H9 (cell line): ENCODE measurements at regions not wholly inside any gene's neighbourhood (a gene's known extent, or its start where the extent isn't known, plus 50 kb on each side); places are given as distances from the start of the nearest gene placed in this dataset.

Experiments used
- DNase-seq: peaks from one replicate; pipeline ENCODE4 v3.0.0-alpha.2; 2017
- H2AFZ ChIP-seq: one replicate; pipeline ENCODE4 v1.6.1; 2013; ENCODE audit warnings: mild to moderate bottlenecking, low read length, control low read depth, moderate library complexity
- H2AK5ac ChIP-seq: 2 replicates; pipeline ENCODE4 v1.6.1; 2013; ENCODE audit warnings: low read length, control low read depth, mixed read lengths; ENCODE audit not compliant: insufficient read length
- H2BK120ac ChIP-seq: one replicate; pipeline ENCODE4 v1.6.1; 2013; ENCODE audit warnings: low read depth, mild to moderate bottlenecking, low read length, control low read depth, inconsistent platforms; ENCODE audit not compliant: poor library complexity, severe bottlenecking
- H2BK12ac ChIP-seq: 2 replicates; pipeline ENCODE4 v1.6.1; 2013; ENCODE audit warnings: low read length, control low read depth, mixed read lengths, low read depth; ENCODE audit not compliant: insufficient read length
- H2BK15ac ChIP-seq: 2 replicates; pipeline ENCODE4 v1.6.1; 2013; ENCODE audit warnings: low read depth, low read length, control low read depth
- H2BK20ac ChIP-seq: one replicate; pipeline ENCODE4 v1.6.1; 2013; ENCODE audit warnings: low read depth, mild to moderate bottlenecking, low read length, control low read depth, inconsistent platforms; ENCODE audit not compliant: poor library complexity, severe bottlenecking
- H2BK5ac ChIP-seq: 2 replicates; pipeline ENCODE4 v1.6.1; 2013; ENCODE audit warnings: low read length, control low read depth, mixed read lengths; ENCODE audit not compliant: insufficient read length
- H3K14ac ChIP-seq: 2 replicates; pipeline ENCODE4 v1.6.1; 2013; ENCODE audit warnings: low read length, control low read depth; ENCODE audit not compliant: insufficient read depth
- H3K18ac ChIP-seq: 2 replicates; pipeline ENCODE4 v1.6.1; 2013; ENCODE audit warnings: low read depth, mild to moderate bottlenecking, mixed read lengths, low read length, control low read depth; ENCODE audit not compliant: insufficient read length
- H3K23ac ChIP-seq: 2 replicates; pipeline ENCODE4 v1.6.1; 2013; ENCODE audit warnings: low read length, control low read depth, mixed read lengths, low read depth; ENCODE audit not compliant: insufficient read length
- H3K23me2 ChIP-seq: 2 replicates; pipeline ENCODE4 v1.6.1; 2013; ENCODE audit warnings: low read depth, mild to moderate bottlenecking, mixed read lengths, low read length, control low read depth; ENCODE audit not compliant: insufficient read length, poor library complexity, severe bottlenecking
- H3K27ac ChIP-seq: 2 replicates; pipeline ENCODE4 v1.5.1; 2013; ENCODE audit warnings: low read length, control low read depth, mixed read lengths, low read depth; ENCODE audit not compliant: insufficient read length
- H3K27me3 ChIP-seq: 2 replicates; pipeline ENCODE4 v1.6.1; 2013; ENCODE audit warnings: low read length, control low read depth, inconsistent platforms; ENCODE audit not compliant: insufficient read depth
- H3K4ac ChIP-seq: 2 replicates; pipeline ENCODE4 v1.6.1; 2013; ENCODE audit warnings: low read depth, mild to moderate bottlenecking, control low read depth, inconsistent platforms, low read length, moderate library complexity
- H3K4me1 ChIP-seq: 2 replicates; pipeline ENCODE4 v1.6.1; 2013; ENCODE audit warnings: low read length, control low read depth, inconsistent platforms; ENCODE audit not compliant: insufficient read depth
- H3K4me2 ChIP-seq: 2 replicates; pipeline ENCODE4 v1.6.1; 2013; ENCODE audit warnings: low read length, control low read depth, mixed read lengths; ENCODE audit not compliant: insufficient read length, insufficient read depth
- H3K56ac ChIP-seq: 2 replicates; pipeline ENCODE4 v1.6.1; 2013; ENCODE audit warnings: low read depth, mild to moderate bottlenecking, mixed read lengths, low read length, control low read depth; ENCODE audit not compliant: insufficient read length
- H3K79me1 ChIP-seq: 2 replicates; pipeline ENCODE4 v1.6.1; 2013; ENCODE audit warnings: low read depth, mild to moderate bottlenecking, moderate library complexity, low read length, control low read depth, inconsistent platforms; ENCODE audit not compliant: insufficient read depth, poor library complexity, severe bottlenecking
- H3K79me2 ChIP-seq: 2 replicates; pipeline ENCODE4 v1.6.1; 2013; ENCODE audit warnings: low read length, control low read depth, inconsistent platforms; ENCODE audit not compliant: insufficient read depth
- H3K9ac ChIP-seq: 2 replicates; pipeline ENCODE4 v1.6.1; 2013; ENCODE audit warnings: low read length, control low read depth, mixed read lengths; ENCODE audit not compliant: insufficient read length; ENCODE audit errors: extremely low read depth
- H3K9me3 ChIP-seq: one replicate; pipeline ENCODE4 v1.6.1; 2013; ENCODE audit warnings: low read depth, low read length, inconsistent platforms; ENCODE audit not compliant: control insufficient read depth
- H3T11ph ChIP-seq: one replicate; pipeline ENCODE4 v1.6.1; 2013; ENCODE audit warnings: mild to moderate bottlenecking, low read length, control low read depth, inconsistent platforms
- H4K20me1 ChIP-seq: one replicate; pipeline ENCODE4 v1.6.1; 2013; ENCODE audit not compliant: control insufficient read depth, insufficient read length, insufficient read depth
- H4K5ac ChIP-seq: 2 replicates; pipeline ENCODE4 v1.6.1; 2013; ENCODE audit warnings: low read depth, mild to moderate bottlenecking, mixed read lengths, low read length, control low read depth; ENCODE audit not compliant: insufficient read length
- H4K8ac ChIP-seq: replicated peaks from 2 replicates; pipeline ENCODE4 v1.6.1; 2013; ENCODE audit warnings: low read length, control low read depth, mixed read lengths, low read depth; ENCODE audit not compliant: insufficient read length
- H4K91ac ChIP-seq: 2 replicates; pipeline ENCODE4 v1.6.1; 2013; ENCODE audit warnings: low read depth, mild to moderate bottlenecking, moderate library complexity, mixed read lengths, low read length, control low read depth; ENCODE audit not compliant: insufficient read length
- H3K27ac Mint-ChIP-seq, 3 experiments: 2 replicates in 2 of 3; 3 replicates in 1 of 3; pipeline ENCODE4 v1.8.0; 2020 to 2021; ENCODE audit warnings: mixed read lengths in 3 of 3, mild to moderate bottlenecking in 1 of 3, moderate library complexity in 1 of 3
- H3K27me3 Mint-ChIP-seq: 2 replicates; pipeline ENCODE4 v1.8.0; 2021; ENCODE audit warnings: low read depth, mild to moderate bottlenecking, moderate library complexity, mixed read lengths
- H3K36me3 Mint-ChIP-seq, 3 experiments: 2 replicates in 2 of 3; 3 replicates in 1 of 3; pipeline ENCODE4 v1.8.0; 2020 to 2021; ENCODE audit warnings: low read depth in 3 of 3, mixed read lengths in 3 of 3; ENCODE audit not compliant: insufficient read depth in 1 of 3
- H3K4me1 Mint-ChIP-seq, 2 experiments: 2 replicates each; pipeline ENCODE4 v1.8.0; 2020; ENCODE audit warnings: mixed read lengths in 2 of 2
- H3K4me3 Mint-ChIP-seq, 2 experiments: 2 replicates in 1 of 2; 3 replicates in 1 of 2; pipeline ENCODE4 v1.8.0; 2020 to 2021; ENCODE audit warnings: mild to moderate bottlenecking in 2 of 2, mixed read lengths in 2 of 2, moderate library complexity in 1 of 2
- H3K9me3 Mint-ChIP-seq, 2 experiments: 2 replicates in 1 of 2; 3 replicates in 1 of 2; pipeline ENCODE4 v1.8.0; 2020; ENCODE audit warnings: mild to moderate bottlenecking in 2 of 2, mixed read lengths in 2 of 2, moderate library complexity in 1 of 2
- WGBS: extraction: QIAGEN DNeasy Blood & Tissue Kit; methylation state at CpG from one replicate; pipeline ENCODE4 v1.1.7; 2013; ENCODE audit warnings: missing lambda C conversion rate, low lambda C conversion rate, mixed read lengths; ENCODE audit not compliant: insufficient read length; ENCODE audit errors: extremely low coverage; 5-methylcytosine and 5-hydroxymethylcytosine counted together
- TF ChIP-seq, protein P1 (sequence below): fragments of 200-600 bp; sonication (generic); conservative IDR thresholded peaks from 3 replicates; pipeline ENCODE4 v1.8.0; 2021; ENCODE audit warnings: antibody characterized with exemption, mild to moderate bottlenecking

DNA sequence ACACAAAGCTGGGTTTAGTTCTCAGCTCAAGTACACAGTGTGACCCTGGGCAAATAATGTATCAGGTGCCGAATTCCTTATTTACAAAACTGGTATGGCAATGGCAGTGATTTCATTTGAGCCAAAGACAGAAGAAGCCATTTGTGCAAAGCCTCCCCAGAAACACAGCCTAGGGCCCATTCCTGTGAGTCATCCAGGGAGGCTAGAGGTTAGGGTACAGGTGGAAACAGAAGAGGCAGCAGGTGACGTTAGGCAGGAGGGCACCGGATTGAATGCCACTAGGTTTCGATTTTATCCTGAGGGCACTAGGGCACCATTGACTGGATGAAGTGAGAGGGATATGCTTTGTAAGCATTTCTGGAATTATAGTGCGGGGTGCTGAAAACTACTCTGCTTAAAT lies 766.9 kb upstream of the NR2F2 start:
- Histone ChIP-seq H3K27me3 (no peaks in the 10 kb centered on the region), H2BK120ac (no peak overlapping the region), H3T11ph (no peak overlapping the region), H3K9ac (no peak overlapping the region), H4K20me1 (no peaks in the 10 kb centered on the region), H3K79me1 (no peaks in the 10 kb centered on the region), H2BK5ac (no peak overlapping the region), H3K79me2 (no peaks in the 10 kb centered on the region), H3K9me3 (no peaks in the 10 kb centered on the region), H3K23ac (no peak overlapping the region), H3K27ac (no peak overlapping the region), H3K14ac (no peak overlapping the region), H2AFZ (no peak overlapping the region), H3K23me2 (no peaks in the 10 kb centered on the region), H3K4me1 (no peaks in the 10 kb centered on the region), H3K18ac (no peak overlapping the region), H3K4me2 (no peak overlapping the region), H3K4ac (no peak overlapping the region), H4K91ac (no peak overlapping the region), H2BK20ac (no peak overlapping the region), H2BK12ac (no peak overlapping the region), H3K56ac (no peak overlapping the region), H4K8ac (no peak overlapping the region), H2BK15ac (no peak overlapping the region), H2AK5ac (no peak overlapping the region), H4K5ac (no peak overlapping the region)
- Mint-ChIP-seq H3K4me1 (peaks cover 3 to 5% of the 10 kb centered on the region in 2 experiments; a peak in 1 of 4 replicates), H3K9me3 (no peaks in the 10 kb centered on the region), H3K27me3 (no peaks in the 10 kb centered on the region), H3K27ac (no peak overlapping the region), H3K36me3 (no peaks in the 10 kb centered on the region), H3K4me3 (no peak overlapping the region)
- TF ChIP-seq, protein P1, sequence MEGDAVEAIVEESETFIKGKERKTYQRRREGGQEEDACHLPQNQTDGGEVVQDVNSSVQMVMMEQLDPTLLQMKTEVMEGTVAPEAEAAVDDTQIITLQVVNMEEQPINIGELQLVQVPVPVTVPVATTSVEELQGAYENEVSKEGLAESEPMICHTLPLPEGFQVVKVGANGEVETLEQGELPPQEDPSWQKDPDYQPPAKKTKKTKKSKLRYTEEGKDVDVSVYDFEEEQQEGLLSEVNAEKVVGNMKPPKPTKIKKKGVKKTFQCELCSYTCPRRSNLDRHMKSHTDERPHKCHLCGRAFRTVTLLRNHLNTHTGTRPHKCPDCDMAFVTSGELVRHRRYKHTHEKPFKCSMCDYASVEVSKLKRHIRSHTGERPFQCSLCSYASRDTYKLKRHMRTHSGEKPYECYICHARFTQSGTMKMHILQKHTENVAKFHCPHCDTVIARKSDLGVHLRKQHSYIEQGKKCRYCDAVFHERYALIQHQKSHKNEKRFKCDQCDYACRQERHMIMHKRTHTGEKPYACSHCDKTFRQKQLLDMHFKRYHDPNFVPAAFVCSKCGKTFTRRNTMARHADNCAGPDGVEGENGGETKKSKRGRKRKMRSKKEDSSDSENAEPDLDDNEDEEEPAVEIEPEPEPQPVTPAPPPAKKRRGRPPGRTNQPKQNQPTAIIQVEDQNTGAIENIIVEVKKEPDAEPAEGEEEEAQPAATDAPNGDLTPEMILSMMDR = no peak
- no CpG with 5 or more reads among the region's 5 CpGs for WGBS
- no peak for DNase-seq
